ENCODE measurements at regions not wholly inside any gene's neighbourhood (a gene's known extent, or its start where the extent isn't known, plus 50 kb on each side); places are given as distances from the start of the nearest gene placed in this dataset.

DNA sequence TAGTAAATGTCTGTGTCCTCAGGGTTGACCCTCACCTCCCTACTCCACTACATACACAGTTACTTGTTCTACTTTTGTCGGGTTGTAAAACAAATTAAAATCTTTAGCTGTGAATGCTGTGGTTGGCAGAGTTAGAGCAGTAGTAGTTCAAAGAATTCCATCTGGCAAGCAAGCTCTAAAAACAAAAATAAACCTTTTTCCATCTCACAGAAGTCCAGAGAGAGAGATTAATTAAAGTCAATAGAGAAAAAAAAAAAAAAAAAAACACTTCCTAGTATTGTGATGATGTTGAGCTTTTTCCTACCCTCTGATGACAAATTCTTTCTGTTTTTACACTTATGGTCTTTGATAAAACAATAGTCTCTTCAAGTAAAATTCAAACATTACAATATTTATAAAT, 338.4 kb downstream of the PCDH17 start:
- H3K79me2 ChIP-seq (replicated peaks; ENCODE audit: insufficient read depth): no peaks in the 10 kb centered on the region
- Mint-ChIP-seq H3K4me1 (no peaks in the 10 kb centered on the region), H3K4me3 (no peak overlapping the region), H3K36me3 (ENCODE audit: low read depth) (peaks cover 22% of the 10 kb centered on the region), H3K9me3 (peaks cover 35% of the 10 kb centered on the region), H3K27me3 (ENCODE audit: insufficient read depth, low read depth, poor library complexity) (no peaks in the 10 kb centered on the region), H3K27ac (no peak overlapping the region)
- H3K27me3 ChIP-seq (ENCODE audit: insufficient read depth): no peaks in the 10 kb centered on the region
- H2AFZ ChIP-seq: no peak overlapping the region
- H4K20me1 ChIP-seq (replicated peaks; ENCODE audit: insufficient read depth): no peaks in the 10 kb centered on the region
- ATAC-seq (no peak), DNase-seq (ENCODE audit: low spot score) (no peak)
- H3K36me3 ChIP-seq (ENCODE audit: insufficient read depth): no peaks in the 10 kb centered on the region
- H3K27ac ChIP-seq (ENCODE audit: low read depth): no peak overlapping the region
- H3K4me2 ChIP-seq: no peak overlapping the region
- H3F3A ChIP-seq (replicated peaks; ENCODE audit: low read depth): no peaks in the 10 kb centered on the region
- H3K9me2 ChIP-seq (ENCODE audit: insufficient read depth): no peaks in the 10 kb centered on the region; the same call in 1 of the 2 replicates
- TF ChIP-seq JUNB (IDR thresholded peaks at IDR 0.05; ENCODE audit: unreplicated experiment) (no peak), ETS1 (IDR thresholded peaks at IDR 0.05) (no peak), EZH2 (IDR thresholded peaks at IDR 0.05; ENCODE audit: low read depth, unreplicated experiment) (no peak), CTCF (conservative IDR thresholded peaks at IDR 0.05; ENCODE audit: low read depth in 2 of 2) (no peak), EZH2phosphoT487 (IDR thresholded peaks at IDR 0.05; ENCODE audit: unreplicated experiment) (no peak), POLR2AphosphoS5 (IDR thresholded peaks at IDR 0.05; ENCODE audit: low read depth) (no peak), NANOG (IDR thresholded peaks at IDR 0.05; ENCODE audit: borderline replicate concordance) (no peak), ZNF331 (CRISPR knock-in tag; IDR thresholded peaks at IDR 0.05; ENCODE audit: low read depth) (no peak), CREB1 (CRISPR knock-in tag; IDR thresholded peaks at IDR 0.05; ENCODE audit: low read depth) (no peak), ZNF114 (CRISPR knock-in tag; IDR thresholded peaks at IDR 0.05) (no peak), STAT1 (IDR thresholded peaks at IDR 0.05; ENCODE audit: unreplicated experiment) (no peak)
- TF ChIP-seq, protein P1, sequence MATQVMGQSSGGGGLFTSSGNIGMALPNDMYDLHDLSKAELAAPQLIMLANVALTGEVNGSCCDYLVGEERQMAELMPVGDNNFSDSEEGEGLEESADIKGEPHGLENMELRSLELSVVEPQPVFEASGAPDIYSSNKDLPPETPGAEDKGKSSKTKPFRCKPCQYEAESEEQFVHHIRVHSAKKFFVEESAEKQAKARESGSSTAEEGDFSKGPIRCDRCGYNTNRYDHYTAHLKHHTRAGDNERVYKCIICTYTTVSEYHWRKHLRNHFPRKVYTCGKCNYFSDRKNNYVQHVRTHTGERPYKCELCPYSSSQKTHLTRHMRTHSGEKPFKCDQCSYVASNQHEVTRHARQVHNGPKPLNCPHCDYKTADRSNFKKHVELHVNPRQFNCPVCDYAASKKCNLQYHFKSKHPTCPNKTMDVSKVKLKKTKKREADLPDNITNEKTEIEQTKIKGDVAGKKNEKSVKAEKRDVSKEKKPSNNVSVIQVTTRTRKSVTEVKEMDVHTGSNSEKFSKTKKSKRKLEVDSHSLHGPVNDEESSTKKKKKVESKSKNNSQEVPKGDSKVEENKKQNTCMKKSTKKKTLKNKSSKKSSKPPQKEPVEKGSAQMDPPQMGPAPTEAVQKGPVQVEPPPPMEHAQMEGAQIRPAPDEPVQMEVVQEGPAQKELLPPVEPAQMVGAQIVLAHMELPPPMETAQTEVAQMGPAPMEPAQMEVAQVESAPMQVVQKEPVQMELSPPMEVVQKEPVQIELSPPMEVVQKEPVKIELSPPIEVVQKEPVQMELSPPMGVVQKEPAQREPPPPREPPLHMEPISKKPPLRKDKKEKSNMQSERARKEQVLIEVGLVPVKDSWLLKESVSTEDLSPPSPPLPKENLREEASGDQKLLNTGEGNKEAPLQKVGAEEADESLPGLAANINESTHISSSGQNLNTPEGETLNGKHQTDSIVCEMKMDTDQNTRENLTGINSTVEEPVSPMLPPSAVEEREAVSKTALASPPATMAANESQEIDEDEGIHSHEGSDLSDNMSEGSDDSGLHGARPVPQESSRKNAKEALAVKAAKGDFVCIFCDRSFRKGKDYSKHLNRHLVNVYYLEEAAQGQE (IDR thresholded peaks at IDR 0.05; ENCODE audit: unreplicated experiment): no peak
- TF ChIP-seq, protein P2, sequence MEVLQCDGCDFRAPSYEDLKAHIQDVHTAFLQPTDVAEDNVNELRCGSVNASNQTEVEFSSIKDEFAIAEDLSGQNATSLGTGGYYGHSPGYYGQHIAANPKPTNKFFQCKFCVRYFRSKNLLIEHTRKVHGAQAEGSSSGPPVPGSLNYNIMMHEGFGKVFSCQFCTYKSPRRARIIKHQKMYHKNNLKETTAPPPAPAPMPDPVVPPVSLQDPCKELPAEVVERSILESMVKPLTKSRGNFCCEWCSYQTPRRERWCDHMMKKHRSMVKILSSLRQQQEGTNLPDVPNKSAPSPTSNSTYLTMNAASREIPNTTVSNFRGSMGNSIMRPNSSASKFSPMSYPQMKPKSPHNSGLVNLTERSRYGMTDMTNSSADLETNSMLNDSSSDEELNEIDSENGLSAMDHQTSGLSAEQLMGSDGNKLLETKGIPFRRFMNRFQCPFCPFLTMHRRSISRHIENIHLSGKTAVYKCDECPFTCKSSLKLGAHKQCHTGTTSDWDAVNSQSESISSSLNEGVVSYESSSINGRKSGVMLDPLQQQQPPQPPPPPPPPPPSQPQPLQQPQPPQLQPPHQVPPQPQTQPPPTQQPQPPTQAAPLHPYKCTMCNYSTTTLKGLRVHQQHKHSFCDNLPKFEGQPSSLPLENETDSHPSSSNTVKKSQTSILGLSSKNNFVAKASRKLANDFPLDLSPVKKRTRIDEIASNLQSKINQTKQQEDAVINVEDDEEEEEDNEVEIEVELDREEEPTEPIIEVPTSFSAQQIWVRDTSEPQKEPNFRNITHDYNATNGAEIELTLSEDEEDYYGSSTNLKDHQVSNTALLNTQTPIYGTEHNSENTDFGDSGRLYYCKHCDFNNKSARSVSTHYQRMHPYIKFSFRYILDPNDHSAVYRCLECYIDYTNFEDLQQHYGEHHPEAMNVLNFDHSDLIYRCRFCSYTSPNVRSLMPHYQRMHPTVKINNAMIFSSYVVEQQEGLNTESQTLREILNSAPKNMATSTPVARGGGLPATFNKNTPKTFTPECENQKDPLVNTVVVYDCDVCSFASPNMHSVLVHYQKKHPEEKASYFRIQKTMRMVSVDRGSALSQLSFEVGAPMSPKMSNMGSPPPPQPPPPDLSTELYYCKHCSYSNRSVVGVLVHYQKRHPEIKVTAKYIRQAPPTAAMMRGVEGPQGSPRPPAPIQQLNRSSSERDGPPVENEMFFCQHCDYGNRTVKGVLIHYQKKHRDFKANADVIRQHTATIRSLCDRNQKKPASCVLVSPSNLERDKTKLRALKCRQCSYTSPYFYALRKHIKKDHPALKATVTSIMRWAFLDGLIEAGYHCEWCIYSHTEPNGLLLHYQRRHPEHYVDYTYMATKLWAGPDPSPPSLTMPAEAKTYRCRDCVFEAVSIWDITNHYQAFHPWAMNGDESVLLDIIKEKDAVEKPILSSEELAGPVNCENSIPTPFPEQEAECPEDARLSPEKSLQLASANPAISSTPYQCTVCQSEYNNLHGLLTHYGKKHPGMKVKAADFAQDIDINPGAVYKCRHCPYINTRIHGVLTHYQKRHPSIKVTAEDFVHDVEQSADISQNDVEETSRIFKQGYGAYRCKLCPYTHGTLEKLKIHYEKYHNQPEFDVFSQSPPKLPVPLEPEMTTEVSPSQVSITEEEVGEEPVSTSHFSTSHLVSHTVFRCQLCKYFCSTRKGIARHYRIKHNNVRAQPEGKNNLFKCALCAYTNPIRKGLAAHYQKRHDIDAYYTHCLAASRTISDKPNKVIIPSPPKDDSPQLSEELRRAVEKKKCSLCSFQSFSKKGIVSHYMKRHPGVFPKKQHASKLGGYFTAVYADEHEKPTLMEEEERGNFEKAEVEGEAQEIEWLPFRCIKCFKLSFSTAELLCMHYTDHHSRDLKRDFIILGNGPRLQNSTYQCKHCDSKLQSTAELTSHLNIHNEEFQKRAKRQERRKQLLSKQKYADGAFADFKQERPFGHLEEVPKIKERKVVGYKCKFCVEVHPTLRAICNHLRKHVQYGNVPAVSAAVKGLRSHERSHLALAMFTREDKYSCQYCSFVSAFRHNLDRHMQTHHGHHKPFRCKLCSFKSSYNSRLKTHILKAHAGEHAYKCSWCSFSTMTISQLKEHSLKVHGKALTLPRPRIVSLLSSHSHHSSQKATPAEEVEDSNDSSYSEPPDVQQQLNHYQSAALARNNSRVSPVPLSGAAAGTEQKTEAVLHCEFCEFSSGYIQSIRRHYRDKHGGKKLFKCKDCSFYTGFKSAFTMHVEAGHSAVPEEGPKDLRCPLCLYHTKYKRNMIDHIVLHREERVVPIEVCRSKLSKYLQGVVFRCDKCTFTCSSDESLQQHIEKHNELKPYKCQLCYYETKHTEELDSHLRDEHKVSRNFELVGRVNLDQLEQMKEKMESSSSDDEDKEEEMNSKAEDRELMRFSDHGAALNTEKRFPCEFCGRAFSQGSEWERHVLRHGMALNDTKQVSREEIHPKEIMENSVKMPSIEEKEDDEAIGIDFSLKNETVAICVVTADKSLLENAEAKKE (CRISPR knock-in tag; IDR thresholded peaks at IDR 0.05): no peak
- no peak overlapping the region for H3K4me3 ChIP-seq
- H3K4me1 ChIP-seq (ENCODE audit: insufficient read depth): no peaks in the 10 kb centered on the region

Data from GM23338 (cell line).